ENCODE measurements at regions not wholly inside any gene's neighbourhood (a gene's known extent, or its start where the extent isn't known, plus 50 kb on each side); places are given as distances from the start of the nearest gene placed in this dataset.

DNA sequence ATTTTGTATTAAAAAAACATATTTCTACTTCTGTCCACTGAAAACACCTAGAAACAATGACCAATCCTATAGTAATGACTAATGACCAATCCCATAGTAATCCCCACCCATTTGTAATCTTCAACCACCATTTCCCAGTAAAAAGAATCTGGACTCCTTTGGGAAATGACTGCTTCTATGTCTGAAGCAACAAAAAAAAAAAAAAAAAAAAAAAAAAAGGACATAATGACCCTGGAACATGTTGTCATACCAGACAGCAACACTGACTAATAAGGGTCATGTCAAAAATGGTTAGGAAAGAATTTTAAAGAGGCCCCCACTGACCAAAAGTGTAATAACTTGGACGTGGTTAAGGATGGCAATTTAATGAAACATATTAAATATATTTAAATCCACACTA, 88.3 kb downstream of the TUBA3C start:
- Histone ChIP-seq H3K79me1 (ENCODE audit: insufficient read depth, low read depth, low read length, poor library complexity, severe bottlenecking) (no peaks in the 10 kb centered on the region), H3K27ac (ENCODE audit: insufficient read length, low read depth, low read length) (no peak overlapping the region), H2BK15ac (ENCODE audit: low read depth, low read length) (no peak overlapping the region), H3K4ac (ENCODE audit: low read depth, low read length) (no peak overlapping the region), H3K27me3 (ENCODE audit: insufficient read depth, low read length) (no peaks in the 10 kb centered on the region), H4K8ac (replicated peaks; ENCODE audit: insufficient read length, low read depth, low read length) (no peak overlapping the region), H4K5ac (ENCODE audit: insufficient read length, low read depth, low read length) (no peak overlapping the region), H3K9ac (ENCODE audit: extremely low read depth, insufficient read length, low read length) (no peak overlapping the region), H2BK12ac (ENCODE audit: insufficient read length, low read depth, low read length) (no peak overlapping the region), H3K4me1 (ENCODE audit: insufficient read depth, low read length) (no peaks in the 10 kb centered on the region), H3T11ph (ENCODE audit: low read length) (no peak overlapping the region), H4K20me1 (ENCODE audit: control insufficient read depth, insufficient read depth, insufficient read length) (no peaks in the 10 kb centered on the region), H2BK120ac (ENCODE audit: low read depth, low read length, poor library complexity, severe bottlenecking) (no peak overlapping the region), H3K18ac (ENCODE audit: insufficient read length, low read depth, low read length) (no peak overlapping the region), H2BK5ac (ENCODE audit: insufficient read length, low read length) (no peak overlapping the region), H2BK20ac (ENCODE audit: low read depth, low read length, poor library complexity, severe bottlenecking) (no peak overlapping the region), H3K9me3 (ENCODE audit: control insufficient read depth, low read depth, low read length) (peaks cover 86% of the 10 kb centered on the region), H2AFZ (ENCODE audit: low read length) (no peak overlapping the region), H3K14ac (ENCODE audit: insufficient read depth, low read length) (no peak overlapping the region), H4K91ac (ENCODE audit: insufficient read length, low read depth, low read length) (no peak overlapping the region), H2AK5ac (ENCODE audit: insufficient read length, low read length) (no peak overlapping the region), H3K4me2 (ENCODE audit: insufficient read depth, insufficient read length, low read length) (no peak overlapping the region), H3K56ac (ENCODE audit: insufficient read length, low read depth, low read length) (no peak overlapping the region), H3K79me2 (ENCODE audit: insufficient read depth, low read length) (no peaks in the 10 kb centered on the region), H3K23ac (ENCODE audit: insufficient read length, low read depth, low read length) (no peak overlapping the region), H3K23me2 (ENCODE audit: insufficient read length, low read depth, low read length, poor library complexity, severe bottlenecking) (no peaks in the 10 kb centered on the region)
- H3K27me3 Mint-ChIP-seq (ENCODE audit: low read depth) = peaks cover 3% of the 10 kb centered on the region; the same call in 1 of the 2 replicates
- H3K36me3 Mint-ChIP-seq (ENCODE audit: insufficient read depth in 1 of 3, low read depth in 3 of 3) = peaks cover 16 to 40% (median 25%) of the 10 kb centered on the region in 3 experiments; a peak in 6 of 7 replicates
- no peak overlapping the region for H3K4me3 Mint-ChIP-seq
- H3K27ac Mint-ChIP-seq = no peak overlapping the region
- WGBS (ENCODE audit: extremely low coverage, insufficient read length, low lambda C conversion rate) = no CpG with 5 or more reads among the region's 1 CpG
- no peak for DNase-seq
- TF ChIP-seq, protein P1, sequence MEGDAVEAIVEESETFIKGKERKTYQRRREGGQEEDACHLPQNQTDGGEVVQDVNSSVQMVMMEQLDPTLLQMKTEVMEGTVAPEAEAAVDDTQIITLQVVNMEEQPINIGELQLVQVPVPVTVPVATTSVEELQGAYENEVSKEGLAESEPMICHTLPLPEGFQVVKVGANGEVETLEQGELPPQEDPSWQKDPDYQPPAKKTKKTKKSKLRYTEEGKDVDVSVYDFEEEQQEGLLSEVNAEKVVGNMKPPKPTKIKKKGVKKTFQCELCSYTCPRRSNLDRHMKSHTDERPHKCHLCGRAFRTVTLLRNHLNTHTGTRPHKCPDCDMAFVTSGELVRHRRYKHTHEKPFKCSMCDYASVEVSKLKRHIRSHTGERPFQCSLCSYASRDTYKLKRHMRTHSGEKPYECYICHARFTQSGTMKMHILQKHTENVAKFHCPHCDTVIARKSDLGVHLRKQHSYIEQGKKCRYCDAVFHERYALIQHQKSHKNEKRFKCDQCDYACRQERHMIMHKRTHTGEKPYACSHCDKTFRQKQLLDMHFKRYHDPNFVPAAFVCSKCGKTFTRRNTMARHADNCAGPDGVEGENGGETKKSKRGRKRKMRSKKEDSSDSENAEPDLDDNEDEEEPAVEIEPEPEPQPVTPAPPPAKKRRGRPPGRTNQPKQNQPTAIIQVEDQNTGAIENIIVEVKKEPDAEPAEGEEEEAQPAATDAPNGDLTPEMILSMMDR (conservative IDR thresholded peaks at IDR 0.05) = no peak
- H3K9me3 Mint-ChIP-seq = peaks cover 88 to 92% of the 10 kb centered on the region in 2 experiments
- H3K4me1 Mint-ChIP-seq = no peaks in the 10 kb centered on the region
